Transverse colon (tissue), 4 donors: ENCODE measurements at regions not wholly inside any gene's neighbourhood (a gene's known extent, or its start where the extent isn't known, plus 50 kb on each side); places are given as distances from the start of the nearest gene placed in this dataset.

Experiments
- DNase-seq: peaks from one replicate; pipeline ENCODE4 v3.0.0-alpha.2; 2019
- H3K27ac ChIP-seq, 4 donors: fragments of 200-600 bp; sonication (generic); 2 replicates each; pipeline ENCODE4 v1.5.1; 2016 to 2018; ENCODE audit warnings: inconsistent platforms in 4 of 4
- H3K27me3 ChIP-seq: fragments of 200-600 bp; sonication (generic); 2 replicates; pipeline ENCODE4 v1.5.1; 2017; ENCODE audit warnings: inconsistent platforms
- H3K36me3 ChIP-seq, 4 donors: fragments of 200-600 bp; sonication (generic); 2 replicates each; pipeline ENCODE4 v1.5.1; 2017 to 2019; ENCODE audit warnings: inconsistent platforms in 4 of 4
- H3K4me1 ChIP-seq, 4 donors: fragments of 200-600 bp; sonication (generic); 2 replicates each; pipeline ENCODE4 v1.5.1; 2017 to 2020; ENCODE audit warnings: inconsistent platforms in 4 of 4
- H3K4me3 ChIP-seq, 4 donors: fragments of 200-600 bp; sonication (generic); 1 replicate in 1 of 4; 2 replicates in 3 of 4; pipeline versions ENCODE4 v1.5.1 to v1.6.1; 2017 to 2019; ENCODE audit warnings: inconsistent platforms in 4 of 4
- H3K9me3 ChIP-seq, 2 donors: fragments of 200-600 bp; sonication (generic); 2 replicates each; pipeline ENCODE4 v1.5.1; 2017 to 2019; ENCODE audit warnings: inconsistent platforms in 2 of 2
- EP300 ChIP-seq: sonication (generic); formaldehyde crosslinking; IDR thresholded peaks from one replicate; pipeline ENCODE4 v1.6.1; 2017; ENCODE audit warnings: antibody characterized with exemption, low read depth
- POLR2A ChIP-seq: fragments of 450-650 bp; IDR thresholded peaks from one replicate; pipeline ENCODE4 v1.6.1; 2016; ENCODE audit warnings: antibody characterized with exemption, mild to moderate bottlenecking, moderate library complexity
- POLR2AphosphoS5 ChIP-seq, 3 donors: sonication (generic); formaldehyde crosslinking; IDR thresholded peaks; one replicate each; pipeline ENCODE4 v1.6.1; 2016; ENCODE audit warnings: antibody characterized with exemption in 3 of 3
- WGBS, 2 donors: methylation state at CpG; one replicate each; pipeline ENCODE4 v1.1.5; 2018; ENCODE audit warnings: low coverage in 1 of 2; 5-methylcytosine and 5-hydroxymethylcytosine counted together
- in situ Hi-C, 4 donors: fragments of 200-750 bp; cut with MboI; loops; one replicate each; pipeline versions ENCODE4 v1.15.0 to v1.15.1; 2017; ENCODE audit warnings: low sequenced_read_pairs in 3 of 4, low pct_ligation_motif_present in 1 of 4, low pct_unique_long_range_greater_than_20kb in 1 of 4
- intact Hi-C: fragments of 100-400 bp; cut with DNase I; formaldehyde crosslinking; loops from one replicate; pipeline ENCODE4 v1.15.1; 2023; ENCODE audit warnings: low total_unique reads
- TF ChIP-seq, protein P1 (sequence below), 5 experiments: fragments of 200-600 bp in 3 of 5; fragments of 450-650 bp in 2 of 5; sonication (generic) in 3 of 5; IDR thresholded peaks; 1 replicate in 2 of 5; 2 replicates in 3 of 5; pipeline ENCODE4 v1.5.1; 2016 to 2017; ENCODE audit warnings: antibody characterized with exemption in 5 of 5, inconsistent platforms in 3 of 5, mild to moderate bottlenecking in 2 of 5, moderate library complexity in 1 of 5

DNA sequence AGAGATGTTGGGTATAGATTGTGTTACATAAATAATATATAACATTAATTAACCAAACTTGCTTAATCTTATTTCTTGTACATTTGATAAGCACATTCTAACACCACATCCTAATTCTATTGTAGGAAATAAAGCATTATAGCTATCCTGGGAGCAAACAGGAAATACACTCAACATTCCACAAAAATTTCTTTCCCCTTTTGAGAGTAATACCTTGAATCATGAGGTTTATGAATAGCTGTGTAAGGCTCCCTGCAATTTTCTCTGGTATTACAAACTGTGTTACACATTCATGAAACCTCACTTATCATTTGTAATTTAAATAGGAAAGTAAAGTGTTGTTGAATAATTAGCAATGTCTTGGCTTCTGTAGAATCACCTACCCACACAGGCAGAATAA lies 95.1 kb downstream of the TMEM47 start:
- Histone ChIP-seq H3K27ac (no peak overlapping the region), H3K4me3 (no peak overlapping the region), H3K36me3 (no peaks in the 10 kb centered on the region), H3K9me3 (no peaks in the 10 kb centered on the region), H3K27me3 (no peaks in the 10 kb centered on the region), H3K4me1 (no peaks in the 10 kb centered on the region)
- TF ChIP-seq POLR2A (no peak), POLR2AphosphoS5 (IDR thresholded peaks at IDR 0.05) (no peak)
- TF ChIP-seq, protein P1, sequence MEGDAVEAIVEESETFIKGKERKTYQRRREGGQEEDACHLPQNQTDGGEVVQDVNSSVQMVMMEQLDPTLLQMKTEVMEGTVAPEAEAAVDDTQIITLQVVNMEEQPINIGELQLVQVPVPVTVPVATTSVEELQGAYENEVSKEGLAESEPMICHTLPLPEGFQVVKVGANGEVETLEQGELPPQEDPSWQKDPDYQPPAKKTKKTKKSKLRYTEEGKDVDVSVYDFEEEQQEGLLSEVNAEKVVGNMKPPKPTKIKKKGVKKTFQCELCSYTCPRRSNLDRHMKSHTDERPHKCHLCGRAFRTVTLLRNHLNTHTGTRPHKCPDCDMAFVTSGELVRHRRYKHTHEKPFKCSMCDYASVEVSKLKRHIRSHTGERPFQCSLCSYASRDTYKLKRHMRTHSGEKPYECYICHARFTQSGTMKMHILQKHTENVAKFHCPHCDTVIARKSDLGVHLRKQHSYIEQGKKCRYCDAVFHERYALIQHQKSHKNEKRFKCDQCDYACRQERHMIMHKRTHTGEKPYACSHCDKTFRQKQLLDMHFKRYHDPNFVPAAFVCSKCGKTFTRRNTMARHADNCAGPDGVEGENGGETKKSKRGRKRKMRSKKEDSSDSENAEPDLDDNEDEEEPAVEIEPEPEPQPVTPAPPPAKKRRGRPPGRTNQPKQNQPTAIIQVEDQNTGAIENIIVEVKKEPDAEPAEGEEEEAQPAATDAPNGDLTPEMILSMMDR (IDR thresholded peaks at IDR 0.05): no peak
- in situ Hi-C loops (no loop called here), intact Hi-C loops (no loop called here)
- DNase-seq: no peak

- Histone ChIP-seq H3K27me3 (no peaks in the 10 kb centered on the region), H3K36me3 (no peaks in the 10 kb centered on the region), H3K9me3 (no peaks in the 10 kb centered on the region), H3K27ac (no peak overlapping the region), H3K4me1 (no peaks in the 10 kb centered on the region), H3K4me3 (no peak overlapping the region)
- in situ Hi-C loops (no loop called here), intact Hi-C loops (no loop called here)
- TF ChIP-seq EP300 (no peak), POLR2AphosphoS5 (IDR thresholded peaks at IDR 0.05) (no peak), POLR2A (no peak)
- TF ChIP-seq, protein P1 (IDR thresholded peaks at IDR 0.05): no peak
- DNase-seq: no peak
- WGBS, 2 donors: 62 to 78% methylated on average over 3 to 4 of the region's 4 CpGs
These were observed 96.9 kb downstream of the TMEM47 start for GRCh38 chrX:34560180-34560579.

GRCh38 chrX:34559325-34559724 lies 97.8 kb downstream of the TMEM47 start:
- intact Hi-C loops: no loop called here
- TF ChIP-seq POLR2A (no peak), EP300 (no peak), POLR2AphosphoS5 (IDR thresholded peaks at IDR 0.05) (no peak)
- TF ChIP-seq, protein P1 (IDR thresholded peaks at IDR 0.05): no peak
- Histone ChIP-seq H3K9me3 (no peaks in the 10 kb centered on the region), H3K36me3 (no peaks in the 10 kb centered on the region), H3K4me1 (no peaks in the 10 kb centered on the region), H3K27me3 (no peaks in the 10 kb centered on the region), H3K4me3 (no peak overlapping the region), H3K27ac (no peak overlapping the region)
- DNase-seq: no peak
- in situ Hi-C loops: no loop called here
- 53% methylated on average over 1 of the region's 1 CpG; no CpG with 5 or more reads in 1 of the 2 donors for WGBS, 2 donors

DNA sequence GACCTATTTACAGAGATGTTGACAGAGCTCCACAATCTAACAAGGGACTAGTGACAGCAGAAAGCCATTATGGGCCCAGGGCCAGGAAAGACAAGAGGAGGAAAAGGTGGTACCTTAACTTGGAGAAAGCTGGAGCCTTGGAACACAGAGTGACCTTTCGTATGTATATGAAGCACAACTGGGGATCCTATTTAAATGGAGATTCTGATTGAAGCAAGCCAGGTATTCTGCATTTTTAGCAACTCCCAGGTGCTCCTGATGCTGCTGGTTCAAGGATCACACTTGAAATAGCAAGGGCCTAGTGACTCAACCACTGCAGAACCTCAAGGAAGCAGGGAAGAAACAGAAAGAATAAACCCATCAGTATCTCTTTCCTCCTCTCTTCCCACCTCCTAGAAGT lies 99.4 kb downstream of the TMEM47 start:
- no peak overlapping the region for H3K4me3 ChIP-seq
- intact Hi-C loops (no loop called here), in situ Hi-C loops (no loop called here)
- no peaks in the 10 kb centered on the region for H3K36me3 ChIP-seq
- WGBS, 2 donors: 54% methylated on average over 1 of the region's 1 CpG; no CpG with 5 or more reads in 1 of the 2 donors
- H3K4me1 ChIP-seq: no peaks in the 10 kb centered on the region
- H3K27me3 ChIP-seq: no peaks in the 10 kb centered on the region
- H3K9me3 ChIP-seq: no peaks in the 10 kb centered on the region
- TF ChIP-seq, protein P1 (IDR thresholded peaks at IDR 0.05): no peak
- no peak for TF ChIP-seq EP300
- no peak for TF ChIP-seq POLR2A
- no peak for TF ChIP-seq POLR2AphosphoS5 (IDR thresholded peaks at IDR 0.05)
- no peak for DNase-seq
- H3K27ac ChIP-seq: no peak overlapping the region
